NOMO-1 treated with DMSO at 0.1 percent for 48 hours (cell line): ENCODE measurements at regions not wholly inside any gene's neighbourhood (a gene's known extent, or its start where the extent isn't known, plus 50 kb on each side); places are given as distances from the start of the nearest gene placed in this dataset.
A peak's percentile ranks its signal among the peaks of the same experiment; 100 is the strongest.

Source experiments
- DNase-seq: peaks from one replicate; lab custom pipeline; 2025; ENCODE audit not compliant: unreplicated experiment; lab: John Stamatoyannopoulos, UW

- DNase-seq, result no peak
Observed at GRCh38 chr1:80961464-80962190, 839.1 kb upstream of the ADGRL2 start.

- DNase-seq, result no peak
Observed at GRCh38 chr1:80933346-80933745, 867.4 kb upstream of the ADGRL2 start.

- no peak for DNase-seq
Observed at GRCh38 chr1:80931178-80931577, 869.6 kb upstream of the ADGRL2 start.

GRCh38 chr1:80929868-80930508, 870.7 kb upstream of the ADGRL2 start:
- DNase-seq, result no peak

GRCh38 chr1:80926531-80926930, 874.2 kb upstream of the ADGRL2 start:
- no peak for DNase-seq

- DNase-seq, result peak; percentile 15
Observed at GRCh38 chr1:80925130-80925805, 875.5 kb upstream of the ADGRL2 start.

GRCh38 chr1:80924290-80924689, 876.4 kb upstream of the ADGRL2 start:
- no peak for DNase-seq

- no peak for DNase-seq
Observed at GRCh38 chr1:80922906-80923305, 877.8 kb upstream of the ADGRL2 start.

- DNase-seq, result peak; percentile 27
Observed at GRCh38 chr1:80919426-80919825, 881.3 kb upstream of the ADGRL2 start.

GRCh38 chr1:80918380-80918779, 882.4 kb upstream of the ADGRL2 start:
- DNase-seq, result no peak

GRCh38 chr1:80917826-80918225, 882.9 kb upstream of the ADGRL2 start:
- no peak for DNase-seq

- no peak for DNase-seq
Observed at GRCh38 chr1:80917225-80917624, 883.5 kb upstream of the ADGRL2 start.

- DNase-seq, result no peak
Observed at GRCh38 chr1:80915491-80915890, 885.2 kb upstream of the ADGRL2 start.

GRCh38 chr1:80910426-80910825, 890.3 kb upstream of the ADGRL2 start:
- DNase-seq, result no peak

GRCh38 chr1:80909172-80909784, 891.5 kb upstream of the ADGRL2 start:
- no peak for DNase-seq

GRCh38 chr1:80896781-80897356, 903.9 kb upstream of the ADGRL2 start:
- no peak for DNase-seq

- DNase-seq, result no peak
Observed at GRCh38 chr1:80894921-80895320, 905.8 kb upstream of the ADGRL2 start.

- peak; percentile 16 for DNase-seq
Observed at GRCh38 chr1:80893115-80893514, 907.6 kb upstream of the ADGRL2 start.

GRCh38 chr1:80892539-80892938, 908.2 kb upstream of the ADGRL2 start:
- no peak for DNase-seq

GRCh38 chr1:80891871-80892270, 908.9 kb upstream of the ADGRL2 start:
- DNase-seq, result no peak

- no peak for DNase-seq
Observed at GRCh38 chr1:80882553-80882952, 918.2 kb upstream of the ADGRL2 start.
